NCI-H2029 (cell line): ENCODE measurements at regions not wholly inside any gene's neighbourhood (a gene's known extent, or its start where the extent isn't known, plus 50 kb on each side); places are given as distances from the start of the nearest gene placed in this dataset.
"Not testable (repeated sequence)": the region's sequence is repeated elsewhere in the genome, so short reads cannot be mapped to it uniquely, and the experiment has no call there.

Experiments used
- DNase-seq: peaks from one replicate; lab custom pipeline; 2025; lab: John Stamatoyannopoulos, UW

DNA sequence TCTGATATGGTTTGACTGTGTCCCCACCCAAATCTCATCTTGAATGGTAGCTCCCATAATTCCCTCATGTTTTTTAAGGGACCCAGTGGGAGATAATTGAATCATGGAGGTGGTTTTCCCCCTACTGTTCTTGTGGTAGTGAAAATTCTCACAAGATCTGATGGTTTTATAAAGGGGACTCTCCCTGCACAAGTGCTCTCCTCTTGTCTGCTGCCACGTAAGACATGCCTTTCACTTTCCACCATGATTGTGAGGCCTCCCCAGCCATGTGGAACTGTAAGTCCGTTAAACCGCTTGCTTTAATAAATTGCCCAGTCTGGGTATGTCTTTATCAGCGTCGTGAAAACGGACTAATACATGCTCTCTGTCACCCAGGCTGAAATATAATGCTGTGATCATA is 200.9 kb upstream of the SLIT2 start:
- no peak for DNase-seq

DNA sequence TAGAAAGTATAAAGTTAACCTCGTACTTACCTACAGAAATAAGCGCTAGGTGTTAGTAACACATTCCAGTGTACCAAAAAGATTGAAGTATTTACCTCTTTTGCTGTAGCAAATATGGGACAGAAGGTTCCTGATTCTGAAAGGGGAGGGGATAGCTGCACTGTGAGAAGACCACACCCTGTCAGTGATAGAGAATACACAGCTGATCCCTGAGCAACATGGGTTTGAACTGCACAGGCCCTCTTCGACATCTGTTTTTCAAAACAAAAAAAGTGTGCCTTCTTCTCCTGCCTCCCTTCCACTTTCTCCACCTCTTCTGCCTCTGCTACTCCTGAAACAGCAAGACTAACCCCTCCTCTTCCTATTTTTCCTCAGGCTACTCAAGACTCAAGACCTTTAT is 201.8 kb upstream of the SLIT2 start:
- DNase-seq: no peak

DNA sequence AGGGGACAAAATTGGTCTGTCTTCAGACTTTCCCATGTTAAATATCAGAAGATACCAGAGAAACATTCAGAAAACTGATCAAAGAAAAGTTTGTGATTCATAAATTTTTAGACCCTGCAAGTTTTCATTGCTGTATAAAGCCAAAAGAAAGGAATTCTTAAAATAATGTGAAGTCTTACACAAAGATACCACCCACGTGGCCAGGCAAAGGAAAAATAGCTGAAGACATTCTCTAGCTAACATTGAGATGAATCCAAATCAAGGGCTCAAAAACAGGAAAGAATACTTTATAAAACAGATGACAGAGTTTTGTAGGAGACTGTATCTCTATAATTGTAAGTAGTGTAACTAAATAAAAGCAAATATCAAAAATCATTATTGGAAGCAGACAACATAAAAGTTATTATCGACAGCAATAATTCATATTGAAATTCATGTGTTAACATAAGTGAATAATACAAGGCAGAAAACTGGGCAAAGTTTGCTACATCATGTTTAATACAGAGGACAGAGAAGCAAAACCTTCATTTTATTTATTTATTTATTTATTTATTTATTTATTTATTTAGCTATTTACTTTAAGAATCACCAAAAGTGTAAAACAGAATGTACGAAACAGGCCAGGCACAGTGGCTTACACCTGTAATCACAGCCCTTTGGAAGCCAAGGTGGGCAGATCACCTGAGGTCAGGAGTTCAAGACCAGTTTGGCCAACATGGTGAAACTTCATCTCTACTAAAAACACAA is 204.6 kb upstream of the SLIT2 start:
- DNase-seq: no peak

DNA sequence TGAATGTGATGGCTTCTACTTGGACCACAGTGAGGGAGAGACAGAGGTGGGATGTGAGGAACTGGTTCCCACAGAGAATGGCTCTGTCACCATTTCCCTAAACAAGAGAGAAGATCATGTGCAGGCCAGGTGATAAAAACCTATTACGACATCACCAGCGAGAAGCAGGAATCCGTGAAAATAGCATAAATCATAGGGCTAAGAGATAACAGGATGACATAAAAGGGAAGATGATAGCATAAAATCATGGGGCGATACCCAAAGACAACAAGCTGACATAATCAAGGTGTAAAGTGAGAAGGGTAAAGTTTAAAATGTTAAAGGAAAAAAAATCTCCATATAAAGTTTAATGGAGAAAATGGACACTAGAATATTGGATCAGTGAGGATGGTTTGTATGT is 205.5 kb upstream of the SLIT2 start:
- DNase-seq: no peak

DNA sequence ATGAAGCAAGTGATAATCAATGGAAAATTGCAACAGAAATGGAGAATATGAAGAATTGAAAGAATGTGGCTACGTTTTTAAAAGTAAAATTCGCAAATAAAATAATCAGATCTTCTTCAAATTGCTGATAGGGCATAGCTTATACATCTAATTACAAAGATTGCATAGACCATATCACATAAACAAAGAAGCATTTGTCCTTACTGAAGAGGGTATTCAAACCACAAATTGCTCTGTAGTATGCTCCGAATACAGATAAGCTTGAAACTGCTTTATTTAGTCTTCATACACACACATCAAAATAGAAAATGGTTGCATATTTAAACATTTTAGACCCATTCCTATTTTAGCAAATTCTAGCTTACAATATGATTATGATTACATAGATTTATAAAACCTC is 206.7 kb upstream of the SLIT2 start:
- no peak for DNase-seq

DNA sequence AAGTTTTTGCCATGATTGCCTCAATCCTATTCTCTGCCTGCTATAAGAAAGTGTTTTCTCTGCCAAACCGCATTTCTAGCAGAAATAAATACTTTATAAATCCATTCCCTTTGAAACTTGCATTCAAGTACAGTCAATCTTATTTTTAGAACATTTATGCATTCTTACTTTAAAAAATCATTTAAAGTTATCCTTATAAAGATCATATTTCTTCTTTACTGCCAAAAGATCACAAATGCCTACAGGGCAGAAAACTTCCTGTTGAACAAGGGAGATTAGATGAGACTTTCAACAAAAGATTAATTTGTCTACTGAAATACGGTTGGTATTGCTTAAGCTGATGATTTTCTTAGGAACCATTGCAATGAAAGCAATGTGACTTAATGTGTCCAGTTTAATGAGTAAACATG is 207.2 kb upstream of the SLIT2 start:
- DNase-seq: no peak

DNA sequence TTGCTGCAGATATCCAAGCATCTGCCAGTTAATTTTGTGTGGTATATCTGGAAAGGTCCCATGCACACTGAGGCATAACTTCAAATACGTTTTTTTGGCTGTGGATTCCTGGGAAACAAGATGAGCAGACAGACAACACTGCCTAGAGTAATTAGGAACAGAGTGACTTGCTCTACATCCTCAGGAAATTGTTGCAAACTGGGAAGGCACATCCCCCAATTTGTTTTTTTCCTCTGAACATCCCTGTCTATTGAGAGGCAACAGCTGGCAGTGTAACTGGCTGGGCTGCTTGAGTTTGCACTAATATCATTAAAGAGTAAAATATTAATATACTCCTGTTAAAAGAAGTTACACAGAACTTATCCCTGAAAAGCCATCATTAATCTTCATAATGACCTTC is 207.7 kb upstream of the SLIT2 start:
- no peak for DNase-seq

DNA sequence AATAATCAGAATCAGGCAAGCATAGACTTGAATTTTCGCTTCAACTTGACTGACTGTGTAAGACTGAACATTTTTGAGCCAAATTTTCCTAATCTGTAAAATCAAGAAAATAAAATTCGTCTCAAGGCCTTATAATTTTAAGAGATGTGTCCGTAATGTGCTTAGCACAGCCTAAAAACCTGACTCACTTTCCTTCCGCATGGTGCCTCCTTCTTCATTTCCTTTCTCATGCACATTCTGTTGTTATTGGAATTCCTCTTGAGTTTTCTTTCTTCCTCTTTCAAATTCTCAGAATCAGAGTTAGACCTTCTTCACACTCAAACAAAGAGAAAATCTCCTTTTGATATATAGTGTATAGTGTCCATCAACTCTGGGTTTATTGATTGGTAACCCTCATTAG is 208.9 kb upstream of the SLIT2 start:
- DNase-seq: no peak

DNA sequence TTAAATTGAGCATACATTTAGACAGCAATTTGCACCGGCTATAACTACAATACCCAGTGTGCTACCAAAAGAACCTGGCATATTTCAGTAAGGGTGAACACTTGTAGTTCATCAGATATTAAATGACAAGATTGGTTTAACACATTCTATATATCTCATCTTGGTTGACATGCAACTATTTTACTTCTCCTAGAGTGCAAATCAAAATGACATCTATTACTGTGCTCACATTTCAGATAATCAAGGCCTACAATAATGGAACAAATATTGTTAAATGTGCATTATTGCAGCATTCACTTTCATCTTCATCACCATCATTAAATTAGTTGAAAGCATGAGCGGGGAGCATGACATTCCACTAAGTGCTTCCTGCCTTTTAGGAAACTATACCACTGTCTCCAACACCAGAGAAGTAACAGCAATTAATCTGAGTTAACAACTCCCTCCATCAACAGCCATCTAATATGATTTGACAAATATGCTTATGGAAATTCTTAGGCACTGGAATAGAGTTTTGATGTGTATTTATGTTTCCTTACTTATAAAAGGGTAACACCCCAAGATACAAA is 209.8 kb upstream of the SLIT2 start:
- DNase-seq: no peak

DNA sequence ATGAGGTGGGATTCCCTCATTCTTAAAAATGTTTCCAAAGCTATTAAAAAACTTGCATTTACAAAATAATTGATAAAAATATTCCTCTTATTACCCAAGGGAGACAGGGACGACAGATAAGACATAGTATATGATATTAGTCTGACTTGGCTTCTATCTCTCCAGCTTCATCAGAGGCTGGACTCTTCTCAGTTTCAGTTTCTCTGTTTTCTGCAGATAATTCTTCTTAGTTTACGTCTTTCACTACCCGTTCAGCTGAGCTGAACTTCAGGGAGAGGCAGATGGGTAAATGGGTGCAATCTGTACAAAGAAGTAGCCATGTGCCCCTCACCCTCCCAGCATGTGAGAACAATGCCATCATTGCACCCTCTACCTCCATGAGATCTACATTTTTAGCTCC is 214.0 kb upstream of the SLIT2 start:
- no peak for DNase-seq

DNA sequence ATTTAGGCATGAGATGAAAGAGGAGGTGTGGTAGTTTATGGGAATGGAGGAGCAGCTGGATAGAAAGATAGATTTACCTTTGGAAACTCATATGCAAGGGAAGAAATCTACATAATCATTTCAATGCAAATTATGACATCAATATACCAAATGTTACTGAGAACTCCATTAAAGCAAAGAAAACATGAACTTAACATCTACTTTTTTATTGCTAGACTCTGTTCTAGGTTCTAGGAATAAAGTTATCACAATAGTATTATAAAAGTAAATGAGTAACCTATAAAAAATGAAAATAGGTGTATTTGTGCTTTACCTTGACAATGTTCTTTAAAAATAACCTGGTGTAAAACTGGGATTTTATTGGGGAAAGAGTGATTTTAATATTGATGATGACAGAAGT is 221.6 kb upstream of the SLIT2 start:
- DNase-seq: no peak

DNA sequence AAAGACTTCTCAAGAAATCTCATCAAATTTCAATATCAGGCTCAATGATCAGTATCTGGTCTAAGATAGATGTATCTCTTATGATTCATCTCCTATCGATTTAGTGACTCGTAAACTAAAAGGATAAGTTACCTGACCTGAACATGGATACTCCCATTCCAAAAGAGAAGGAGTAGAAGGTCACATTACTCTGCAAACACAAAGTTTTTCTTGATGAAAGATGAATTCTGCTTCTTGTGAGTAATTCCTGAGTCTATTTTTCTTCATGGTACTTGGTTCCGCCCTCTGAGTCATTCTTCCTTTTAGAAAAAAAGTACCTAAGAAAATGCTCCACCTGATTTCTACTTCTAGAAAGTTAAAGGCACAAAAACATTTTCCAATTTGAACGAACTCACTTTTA is 223.1 kb upstream of the SLIT2 start:
- no peak for DNase-seq

DNA sequence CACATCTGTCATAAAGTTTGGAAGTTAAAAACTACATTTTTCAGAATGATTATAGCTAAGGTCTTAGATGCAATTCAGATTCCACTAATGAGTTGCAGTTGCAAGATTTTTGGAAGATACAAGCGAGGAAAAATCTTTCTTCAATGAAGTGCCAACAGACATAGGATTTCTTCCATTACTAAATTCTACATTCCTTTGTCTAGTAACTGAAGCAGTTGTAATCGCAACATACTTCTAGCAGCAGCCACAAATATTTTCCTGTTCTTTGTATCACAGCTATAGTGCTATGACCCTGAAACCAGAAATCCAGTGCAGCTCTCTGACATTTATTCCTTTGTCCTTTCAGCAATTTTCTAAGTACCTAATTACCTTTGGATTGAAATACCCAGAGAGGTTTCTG is 225.2 kb upstream of the SLIT2 start:
- no peak for DNase-seq

DNA sequence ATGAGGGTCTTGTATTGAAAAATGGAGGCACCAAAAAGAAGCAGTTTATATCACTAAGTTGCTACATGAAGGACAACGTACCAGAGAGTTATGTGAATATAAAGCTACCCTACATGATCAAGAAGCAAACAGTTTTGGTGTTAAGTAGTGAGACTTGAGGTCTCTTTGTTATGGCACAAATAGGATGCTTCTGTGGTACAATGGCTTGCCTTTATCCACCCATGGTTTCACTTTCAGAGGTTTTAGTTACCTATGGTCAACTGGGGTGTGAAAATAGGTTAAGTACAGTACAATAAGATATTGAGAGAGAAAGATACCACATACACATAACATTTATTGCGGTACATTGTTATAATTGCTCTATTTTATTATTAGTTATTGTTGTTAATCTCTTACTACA is 229.2 kb upstream of the SLIT2 start:
- DNase-seq: no peak

DNA sequence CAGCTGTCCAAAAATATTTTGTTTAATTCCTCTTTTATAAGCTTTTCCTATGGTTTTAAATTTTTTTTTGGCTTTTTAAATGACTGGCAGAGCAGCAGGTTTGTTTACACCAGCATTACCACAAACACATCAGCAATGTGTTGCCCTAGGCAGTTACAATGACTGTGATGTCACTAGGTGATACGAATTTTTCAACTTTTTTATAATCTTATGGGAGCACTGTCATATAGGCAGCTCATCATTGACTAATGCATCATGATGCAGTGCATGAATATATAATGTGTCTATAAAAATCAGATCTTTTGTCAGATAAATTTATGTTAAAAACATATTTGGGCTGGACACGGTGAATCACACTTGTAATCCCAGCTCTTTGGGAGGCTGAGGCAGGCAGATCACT is 231.6 kb upstream of the SLIT2 start:
- DNase-seq: no peak

DNA sequence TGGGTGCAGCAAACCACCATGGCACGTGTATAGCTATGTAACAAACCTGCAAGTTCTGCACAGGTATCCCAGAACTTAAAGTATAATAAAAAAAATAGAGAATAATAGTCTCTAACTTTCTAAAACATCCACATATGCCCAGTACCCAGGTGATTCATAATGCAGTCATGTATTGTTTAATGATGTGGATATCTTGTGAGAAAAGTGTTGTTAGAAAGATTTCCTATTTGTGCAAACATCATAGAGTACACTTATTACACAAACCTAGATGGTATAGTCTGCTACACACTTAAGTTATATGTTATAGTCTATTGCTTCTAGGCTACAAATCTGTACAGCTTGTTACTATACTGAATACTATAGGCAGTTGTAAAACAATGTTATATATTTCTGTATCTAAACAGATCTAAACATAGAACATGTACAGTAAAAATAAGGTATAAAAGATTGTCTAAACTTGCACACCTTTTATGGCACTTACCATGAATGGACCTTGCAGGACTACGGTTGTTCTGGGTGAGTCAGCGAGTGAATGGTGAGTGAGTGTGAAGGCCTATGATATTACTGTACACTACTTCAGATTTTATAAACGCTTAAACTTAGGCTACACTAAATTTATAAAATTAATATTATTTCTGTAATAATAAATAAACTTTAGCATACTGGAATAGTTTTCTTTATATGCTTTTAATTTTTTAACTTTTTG is 232.2 kb upstream of the SLIT2 start:
- DNase-seq: no peak

DNA sequence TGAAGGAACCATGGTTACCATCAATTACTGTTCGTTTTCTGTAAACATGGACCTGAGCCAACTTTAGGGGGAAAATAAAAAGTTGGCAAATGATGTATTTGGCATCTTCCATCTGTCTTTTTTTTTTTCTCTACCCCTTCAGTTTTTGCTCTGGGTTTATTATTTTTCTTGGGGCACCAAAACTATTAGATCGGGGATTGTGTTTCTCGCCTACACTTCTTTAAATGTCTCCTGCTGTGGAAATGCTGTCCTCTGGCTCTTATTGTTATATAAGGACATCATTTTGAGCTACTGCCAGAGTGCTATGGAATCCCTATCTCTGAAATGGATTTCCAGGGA is 234.0 kb upstream of the SLIT2 start:
- no peak for DNase-seq

DNA sequence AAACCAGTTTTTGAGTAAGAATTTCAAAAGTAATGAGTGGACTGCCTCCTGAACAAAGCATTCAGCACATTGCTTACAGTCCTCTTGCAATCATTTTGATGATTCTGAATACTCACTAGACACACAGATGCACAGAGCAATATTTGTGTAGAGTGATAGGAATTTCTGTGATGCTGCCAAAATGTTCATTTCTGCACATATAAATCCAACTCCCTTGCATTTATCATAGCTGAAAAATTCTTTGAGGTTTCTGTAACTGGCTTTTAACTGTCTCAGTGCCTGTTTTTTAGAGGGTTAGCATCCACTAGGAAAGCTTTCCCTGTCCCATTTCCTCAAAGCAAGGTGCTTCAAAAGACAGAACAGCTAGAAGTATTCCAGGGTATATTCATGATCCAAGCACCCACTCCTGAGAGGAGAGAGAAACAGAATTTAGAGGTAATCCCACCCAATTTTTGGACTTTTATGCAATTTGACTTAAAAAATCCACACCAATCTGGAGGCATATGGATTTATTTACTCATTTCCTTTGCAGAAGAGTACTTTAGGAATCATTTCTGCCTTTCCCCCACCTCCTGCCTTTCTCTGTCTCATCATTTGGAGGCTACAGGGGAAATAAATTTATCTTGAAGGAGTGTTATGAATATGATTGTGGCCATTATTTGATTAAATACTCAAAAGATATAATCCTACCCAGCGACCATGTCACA is 234.5 kb upstream of the SLIT2 start:
- no peak for DNase-seq

DNA sequence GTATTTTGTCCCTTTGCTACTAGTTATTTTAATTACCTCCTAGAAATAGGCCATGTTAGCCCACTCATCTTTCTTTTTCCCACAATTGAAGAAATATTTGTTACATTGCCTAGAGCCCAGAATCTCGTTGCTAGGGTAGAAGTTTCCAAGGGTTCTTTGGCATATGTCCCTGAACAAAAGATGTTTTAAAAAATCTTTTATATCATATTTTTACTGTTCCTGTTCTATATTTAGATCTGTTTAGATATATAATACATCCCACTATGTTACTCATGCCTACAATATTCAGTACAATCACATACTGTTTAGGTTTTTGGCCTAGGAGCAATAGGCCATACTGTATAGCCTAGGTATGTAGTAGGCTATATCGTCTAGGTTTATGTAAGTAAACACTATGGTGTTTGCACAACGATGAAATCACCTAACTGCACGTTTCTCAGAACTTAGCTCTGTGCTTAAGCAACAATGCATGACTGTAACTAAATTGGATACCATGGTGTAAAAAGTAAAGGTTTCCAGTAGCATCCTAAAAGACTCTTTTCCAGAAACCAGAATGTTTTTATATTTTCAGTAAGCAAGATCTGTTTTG is 236.0 kb upstream of the SLIT2 start:
- no peak for DNase-seq

DNA sequence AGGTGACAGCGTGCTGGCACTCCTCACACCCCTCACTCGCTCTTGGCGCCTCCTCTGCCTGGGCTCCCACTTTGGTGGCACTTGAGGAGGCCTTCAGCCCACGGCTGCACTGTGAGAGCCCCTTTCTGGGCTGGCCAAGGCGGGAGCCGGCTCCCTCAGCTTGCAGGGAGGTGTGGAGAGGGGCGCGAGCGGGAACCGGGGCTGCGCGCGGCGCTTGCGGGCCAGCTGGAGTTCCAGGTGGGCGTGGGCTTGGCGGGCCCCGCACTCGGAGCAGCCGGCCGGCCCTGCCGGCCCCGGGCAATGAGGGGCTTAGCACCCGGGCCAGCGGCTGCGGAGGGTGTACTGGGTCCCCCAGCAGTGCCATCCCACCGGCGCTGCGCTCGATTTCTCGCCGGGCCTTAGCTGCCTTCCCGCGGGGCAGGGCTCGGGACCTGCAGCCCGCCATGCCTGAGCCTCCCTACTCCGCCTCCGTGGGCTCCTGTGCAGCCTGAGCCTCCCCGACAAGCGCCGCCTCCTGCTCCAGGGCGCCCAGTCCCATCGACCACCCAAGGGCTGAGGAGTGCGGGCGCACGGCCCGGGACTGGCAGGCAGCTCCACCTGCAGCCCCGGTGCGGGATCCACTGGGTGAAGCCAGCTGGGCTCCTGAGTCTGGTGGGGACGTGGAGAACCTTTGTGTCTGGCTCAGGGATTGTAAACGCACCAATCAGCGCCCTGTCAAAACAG is 247.7 kb upstream of the SLIT2 start:
- not testable (repeated sequence) for DNase-seq

DNA sequence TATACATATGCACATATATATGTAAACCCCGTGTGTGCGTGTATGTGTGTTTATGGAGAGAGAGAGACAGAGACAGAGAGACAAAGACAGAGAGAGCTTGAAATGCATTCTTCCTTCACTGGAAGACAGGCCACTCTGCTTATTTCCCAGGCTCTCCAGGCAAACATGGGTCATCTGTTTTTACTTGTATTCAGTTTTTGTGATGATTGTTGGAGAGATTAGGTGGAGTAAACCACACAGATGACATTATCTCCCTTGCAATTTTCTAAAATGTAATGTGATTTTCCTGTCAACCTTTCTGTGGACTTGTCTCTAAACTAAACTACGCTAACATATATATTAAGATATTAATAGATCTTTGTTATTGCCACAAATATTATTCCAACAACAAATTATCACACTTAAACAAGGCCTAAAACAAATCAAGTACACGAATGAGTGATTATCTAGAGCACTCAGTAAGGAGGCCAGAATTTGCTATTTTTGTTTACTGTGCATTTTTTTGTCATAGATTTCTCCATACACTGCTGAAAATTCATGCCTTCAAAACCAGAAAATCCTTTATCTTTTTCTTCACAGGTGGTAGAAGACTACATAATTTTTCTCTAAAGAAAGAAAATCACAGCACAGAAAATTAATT is 251.8 kb upstream of the SLIT2 start:
- DNase-seq: no peak

DNA sequence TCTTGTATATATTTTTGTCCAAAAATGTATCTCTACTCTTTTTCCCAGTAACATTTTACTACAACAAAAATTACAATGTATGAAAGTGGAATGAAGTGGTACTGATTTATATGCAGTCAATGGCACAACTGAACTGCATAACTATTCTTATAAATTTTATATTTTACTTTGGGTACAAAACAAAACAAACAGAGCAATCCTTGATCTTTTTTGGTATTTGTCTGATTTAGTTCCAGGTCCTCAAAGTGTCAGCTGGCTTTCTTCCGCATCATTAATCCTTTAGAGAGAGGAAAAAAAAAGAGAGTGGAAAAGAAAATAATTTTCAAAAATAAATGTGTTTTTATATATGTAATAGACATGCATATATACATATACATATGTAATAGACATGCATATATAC is 252.4 kb upstream of the SLIT2 start:
- no peak for DNase-seq
